PC-3 (cell line): ENCODE measurements at regions not wholly inside any gene's neighbourhood (a gene's known extent, or its start where the extent isn't known, plus 50 kb on each side); places are given as distances from the start of the nearest gene placed in this dataset.

Experiments
- ATAC-seq: fragments of 200-7000 bp; cut with Tn5 transposase; 2 replicates; pipeline ENCODE4 v1.9.1; 2020; ENCODE audit warnings: mild to moderate bottlenecking, moderate library complexity
- BruUV-seq: library from RNA; stranded (reverse); fragments of 400-500 nt; replicated peaks from 2 replicates; lab custom pipeline; 2021; lab: Mats Ljungman, UMichigan
- CTCF ChIA-PET: fragments of 300-600 bp; sonication (Branson Sonifier 250); formaldehyde crosslinking; loops from one replicate; lab custom pipeline; 2022; ENCODE audit warnings: antibody characterized with exemption; lab: Charles Lee
- POLR2A ChIA-PET: fragments of 300-600 bp; sonication (Branson Sonifier 250); formaldehyde crosslinking; loops from one replicate; lab custom pipeline; 2022; ENCODE audit warnings: antibody characterized with exemption; ENCODE audit not compliant: unreplicated experiment; lab: Charles Lee
- DNase-seq: peaks from one replicate; pipeline ENCODE4 v3.0.0-alpha.2; 2015
- H2AFZ ChIP-seq: fragments of 300-600 bp; sonication (generic); 2 replicates; pipeline ENCODE4 v1.6.0; 2016; ENCODE audit warnings: antibody characterized with exemption, low read length
- H3F3A ChIP-seq: fragments of 300-600 bp; sonication (generic); one replicate; pipeline ENCODE4 v1.6.0; 2017; ENCODE audit warnings: antibody characterized with exemption, low read length, control low read depth, mild to moderate bottlenecking; ENCODE audit not compliant: unreplicated experiment
- H3K27ac ChIP-seq: fragments of 300-600 bp; sonication (generic); 2 replicates; pipeline ENCODE4 v1.5.1; 2016; ENCODE audit warnings: mild to moderate bottlenecking, low read length
- H3K27me3 ChIP-seq: fragments of 300-600 bp; sonication (generic); 2 replicates; pipeline ENCODE4 v1.6.1; 2016; ENCODE audit warnings: low read length, mixed read lengths
- H3K36me3 ChIP-seq: fragments of 300-600 bp; sonication (generic); 2 replicates; pipeline ENCODE4 v1.6.1; 2016; ENCODE audit warnings: low read depth, mixed run types, low read length, mixed read lengths
- H3K4me1 ChIP-seq: fragments of 300-600 bp; sonication (generic); 2 replicates; pipeline ENCODE4 v1.5.1; 2016; ENCODE audit warnings: low read length; ENCODE audit not compliant: insufficient read depth
- H3K4me2 ChIP-seq: fragments of 300-600 bp; sonication (generic); 2 replicates; pipeline ENCODE4 v1.6.0; 2016; ENCODE audit warnings: low read length
- H3K4me3 ChIP-seq: fragments of 300-600 bp; sonication (generic); 2 replicates; pipeline ENCODE4 v1.5.1; 2016; ENCODE audit warnings: mild to moderate bottlenecking, low read length, mixed read lengths
- H3K79me2 ChIP-seq: fragments of 300-600 bp; sonication (generic); 2 replicates; pipeline ENCODE4 v1.6.1; 2017; ENCODE audit warnings: low read length, mixed read lengths
- H3K9ac ChIP-seq: fragments of 300-600 bp; sonication (generic); 2 replicates; pipeline ENCODE4 v1.6.0; 2016; ENCODE audit warnings: mild to moderate bottlenecking, low read length
- H3K9me2 ChIP-seq: fragments of 300-600 bp; sonication (generic); replicated peaks from 2 replicates; pipeline ENCODE4 v1.6.1; 2016; ENCODE audit warnings: mixed run types, low read length, mixed read lengths
- H3K9me3 ChIP-seq: fragments of 300-600 bp; sonication (generic); 2 replicates; pipeline ENCODE4 v1.6.1; 2016; ENCODE audit warnings: low read length, mixed read lengths
- H4K20me1 ChIP-seq: fragments of 300-600 bp; sonication (generic); 2 replicates; pipeline ENCODE4 v1.6.1; 2016; ENCODE audit warnings: low read length, mixed read lengths
- EZH2 ChIP-seq: fragments of 300-600 bp; sonication (generic); IDR thresholded peaks from one replicate; pipeline ENCODE4 v1.6.1; 2017; ENCODE audit warnings: antibody characterized with exemption, mild to moderate bottlenecking, low read length; ENCODE audit not compliant: unreplicated experiment
- EZH2phosphoT487 ChIP-seq: fragments of 300-600 bp; sonication (generic); IDR thresholded peaks from 2 replicates; pipeline ENCODE4 v1.6.1; 2018; ENCODE audit warnings: mild to moderate bottlenecking, antibody characterized with exemption, low read length, borderline replicate concordance
- intact Hi-C: fragments of 100-400 bp; cut with micrococcal nuclease; formaldehyde crosslinking; loops from 2 replicates; pipeline ENCODE4 v1.9.0; 2023
- TF ChIP-seq, protein P1 (sequence below): fragments of 300-600 bp; sonication (generic); conservative IDR thresholded peaks from 2 replicates; pipeline ENCODE4 v1.5.1; 2017; ENCODE audit warnings: antibody characterized with exemption, low read depth, mild to moderate bottlenecking, low read length

DNA sequence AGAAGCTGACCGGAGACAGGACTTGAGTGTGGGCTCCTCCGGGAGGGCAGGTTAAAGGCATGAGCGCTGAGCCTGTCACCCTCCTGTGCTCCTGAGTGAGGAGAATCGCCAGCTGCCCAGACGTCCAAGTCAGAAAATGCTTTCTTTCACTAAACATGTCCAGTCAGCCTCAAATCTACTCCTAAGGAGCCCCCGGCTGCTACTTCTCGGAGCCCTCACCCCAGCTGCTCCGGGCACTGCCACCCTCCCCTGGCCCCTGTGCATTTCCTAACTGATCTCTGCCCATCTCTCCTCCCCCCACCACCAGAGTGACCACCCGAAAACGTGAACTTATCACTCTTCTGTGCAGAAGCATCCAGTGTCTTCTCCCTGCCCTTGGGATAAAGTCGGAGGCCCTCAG, 277.5 kb upstream of the SOX1 start:
- no peak overlapping the region for H2AFZ ChIP-seq
- CTCF ChIA-PET, result no interaction called here
- H3K27ac ChIP-seq, result no peak overlapping the region
- peak; percentile 0 for DNase-seq
- H3K4me1 ChIP-seq, result no peaks in the 10 kb centered on the region
- no TSS peak for BruUV-seq
- no peaks in the 10 kb centered on the region for H3K9me3 ChIP-seq
- H3F3A ChIP-seq, result no peaks in the 10 kb centered on the region
- POLR2A ChIA-PET, result no interaction called here
- H3K27me3 ChIP-seq, result no peaks in the 10 kb centered on the region
- H3K9ac ChIP-seq, result no peak overlapping the region
- no peak overlapping the region for H3K4me2 ChIP-seq
- H3K9me2 ChIP-seq, result no peaks in the 10 kb centered on the region
- no peaks in the 10 kb centered on the region for H4K20me1 ChIP-seq
- H3K36me3 ChIP-seq, result no peaks in the 10 kb centered on the region
- no peak overlapping the region for H3K4me3 ChIP-seq
- intact Hi-C loops, result no loop called here
- no peaks in the 10 kb centered on the region for H3K79me2 ChIP-seq
- TF ChIP-seq EZH2 (no peak), EZH2phosphoT487 (no peak)
- TF ChIP-seq, protein P1, sequence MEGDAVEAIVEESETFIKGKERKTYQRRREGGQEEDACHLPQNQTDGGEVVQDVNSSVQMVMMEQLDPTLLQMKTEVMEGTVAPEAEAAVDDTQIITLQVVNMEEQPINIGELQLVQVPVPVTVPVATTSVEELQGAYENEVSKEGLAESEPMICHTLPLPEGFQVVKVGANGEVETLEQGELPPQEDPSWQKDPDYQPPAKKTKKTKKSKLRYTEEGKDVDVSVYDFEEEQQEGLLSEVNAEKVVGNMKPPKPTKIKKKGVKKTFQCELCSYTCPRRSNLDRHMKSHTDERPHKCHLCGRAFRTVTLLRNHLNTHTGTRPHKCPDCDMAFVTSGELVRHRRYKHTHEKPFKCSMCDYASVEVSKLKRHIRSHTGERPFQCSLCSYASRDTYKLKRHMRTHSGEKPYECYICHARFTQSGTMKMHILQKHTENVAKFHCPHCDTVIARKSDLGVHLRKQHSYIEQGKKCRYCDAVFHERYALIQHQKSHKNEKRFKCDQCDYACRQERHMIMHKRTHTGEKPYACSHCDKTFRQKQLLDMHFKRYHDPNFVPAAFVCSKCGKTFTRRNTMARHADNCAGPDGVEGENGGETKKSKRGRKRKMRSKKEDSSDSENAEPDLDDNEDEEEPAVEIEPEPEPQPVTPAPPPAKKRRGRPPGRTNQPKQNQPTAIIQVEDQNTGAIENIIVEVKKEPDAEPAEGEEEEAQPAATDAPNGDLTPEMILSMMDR, result no peak
- no peak for ATAC-seq

DNA sequence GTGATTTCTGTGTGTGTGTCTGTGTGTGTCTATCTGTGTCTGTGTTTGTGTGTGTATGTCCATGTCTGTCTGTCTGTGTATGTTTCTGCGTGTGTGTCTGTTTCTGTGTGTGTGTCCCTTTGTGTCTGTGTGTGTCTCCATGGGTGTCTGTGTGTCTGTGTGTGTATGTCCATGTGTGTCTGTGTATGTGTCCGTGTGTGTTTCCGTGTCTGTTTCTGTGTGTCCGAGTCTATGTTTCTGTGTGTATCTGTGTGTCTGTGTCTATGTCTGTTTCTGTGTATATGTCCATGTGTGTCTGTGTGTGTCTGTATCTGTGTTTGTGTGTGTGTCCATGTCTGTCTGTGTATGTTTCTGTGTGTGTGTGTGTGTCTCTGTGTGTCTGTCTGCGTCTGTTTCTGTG, 276.3 kb upstream of the SOX1 start:
- Histone ChIP-seq H3K9ac (no peak overlapping the region), H3K36me3 (no peaks in the 10 kb centered on the region), H3K4me3 (no peak overlapping the region), H3K79me2 (no peaks in the 10 kb centered on the region), H4K20me1 (no peaks in the 10 kb centered on the region), H3K27ac (no peak overlapping the region), H3F3A (no peaks in the 10 kb centered on the region), H3K4me2 (no peak overlapping the region), H3K27me3 (no peaks in the 10 kb centered on the region), H2AFZ (no peak overlapping the region), H3K9me2 (no peaks in the 10 kb centered on the region), H3K4me1 (no peaks in the 10 kb centered on the region), H3K9me3 (no peaks in the 10 kb centered on the region)
- TF ChIP-seq EZH2 (no peak), EZH2phosphoT487 (no peak)
- TF ChIP-seq, protein P1, result no peak
- no TSS peak for BruUV-seq
- ChIA-PET CTCF (no interaction called here), POLR2A (no interaction called here)
- no peak for DNase-seq
- no peak for ATAC-seq
- intact Hi-C loops, result no loop called here

DNA sequence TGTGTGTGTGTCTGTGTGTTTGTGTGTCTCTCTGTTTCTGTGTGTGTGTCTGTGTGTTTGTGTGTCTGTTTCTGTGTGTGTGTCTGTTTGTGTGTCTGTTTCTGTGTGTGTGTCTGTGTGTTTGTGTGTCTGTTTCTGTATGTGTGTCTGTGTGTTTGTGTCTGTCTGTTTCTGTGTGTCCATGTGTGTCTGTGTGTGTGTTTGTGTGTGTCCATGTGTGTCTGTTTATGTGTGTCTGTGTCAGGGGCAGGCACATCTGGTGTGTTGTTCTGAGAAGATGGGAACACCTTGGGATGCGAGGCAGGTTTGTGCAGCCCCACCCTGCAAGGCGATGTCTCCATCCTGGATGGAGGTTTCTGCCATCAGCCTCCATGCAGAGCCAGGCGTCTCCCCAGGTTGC, 275.8 kb upstream of the SOX1 start:
- no peak for ATAC-seq
- no peak overlapping the region for H3K27ac ChIP-seq
- POLR2A ChIA-PET, result no interaction called here

More for the DNA sequence above, 275.8 kb upstream of the SOX1 start:
- no peaks in the 10 kb centered on the region for H4K20me1 ChIP-seq
- no peaks in the 10 kb centered on the region for H3K27me3 ChIP-seq
- intact Hi-C loops, result no loop called here
- no peaks in the 10 kb centered on the region for H3K4me1 ChIP-seq
- no peak for DNase-seq
- H3F3A ChIP-seq, result no peaks in the 10 kb centered on the region
- no peak overlapping the region for H3K4me3 ChIP-seq
- no peaks in the 10 kb centered on the region for H3K36me3 ChIP-seq
- TF ChIP-seq EZH2 (no peak), EZH2phosphoT487 (no peak)
- TF ChIP-seq, protein P1, result no peak
- CTCF ChIA-PET, result no interaction called here
- no peaks in the 10 kb centered on the region for H3K9me3 ChIP-seq
- no peak overlapping the region for H2AFZ ChIP-seq
- H3K79me2 ChIP-seq, result no peaks in the 10 kb centered on the region
- H3K9me2 ChIP-seq, result no peaks in the 10 kb centered on the region
- H3K9ac ChIP-seq, result no peak overlapping the region
- no peak overlapping the region for H3K4me2 ChIP-seq
- no TSS peak for BruUV-seq
